DMS79 treated with DMSO at 0.1 percent for 48 hours (cell line): ENCODE measurements at regions not wholly inside any gene's neighbourhood (a gene's known extent, or its start where the extent isn't known, plus 50 kb on each side); places are given as distances from the start of the nearest gene placed in this dataset.

Experiments
- DNase-seq: peaks from one replicate; lab custom pipeline; 2025; lab: John Stamatoyannopoulos, UW

GRCh38 chr1:191152776-191153175, 675.1 kb upstream of the BRINP3 start:
- no peak for DNase-seq

DNA sequence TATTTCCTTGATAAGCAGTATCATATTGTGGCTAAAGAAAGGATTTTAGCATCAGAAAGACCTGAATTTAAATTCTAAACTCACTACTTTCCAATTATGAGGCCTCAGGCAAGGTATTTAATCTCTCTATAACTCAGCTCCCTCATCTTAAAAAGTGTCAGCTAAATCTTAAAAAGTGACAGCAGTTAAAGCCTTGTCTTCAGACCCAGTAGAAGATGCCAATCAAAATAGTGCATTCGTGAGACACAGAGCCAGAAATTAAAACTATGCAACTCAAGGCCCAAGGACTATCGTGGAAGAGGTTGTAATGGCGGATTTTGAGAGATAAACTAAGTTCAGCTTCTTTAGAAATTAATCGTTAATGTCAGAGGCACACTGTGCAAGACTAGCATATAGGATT, 677.5 kb upstream of the BRINP3 start:
- no peak for DNase-seq

DNA sequence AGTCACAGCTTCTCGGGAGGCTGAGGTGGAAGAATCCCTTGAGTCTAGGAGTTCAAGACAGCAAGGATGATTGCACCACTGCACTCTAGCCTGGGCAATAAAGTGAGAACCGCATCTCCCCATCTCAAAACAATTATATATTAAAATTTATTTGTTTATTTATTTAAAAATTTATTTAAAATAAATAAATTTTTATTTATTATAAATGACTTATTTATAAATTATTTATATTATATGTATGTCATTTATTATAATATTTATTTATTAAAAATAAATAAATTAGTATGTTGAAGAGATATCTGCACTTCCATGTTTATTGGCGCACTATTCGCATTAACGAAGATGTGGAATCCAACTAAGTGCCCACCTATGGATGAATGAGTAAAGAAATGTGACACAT, 683.2 kb upstream of the BRINP3 start:
- no peak for DNase-seq

DNA sequence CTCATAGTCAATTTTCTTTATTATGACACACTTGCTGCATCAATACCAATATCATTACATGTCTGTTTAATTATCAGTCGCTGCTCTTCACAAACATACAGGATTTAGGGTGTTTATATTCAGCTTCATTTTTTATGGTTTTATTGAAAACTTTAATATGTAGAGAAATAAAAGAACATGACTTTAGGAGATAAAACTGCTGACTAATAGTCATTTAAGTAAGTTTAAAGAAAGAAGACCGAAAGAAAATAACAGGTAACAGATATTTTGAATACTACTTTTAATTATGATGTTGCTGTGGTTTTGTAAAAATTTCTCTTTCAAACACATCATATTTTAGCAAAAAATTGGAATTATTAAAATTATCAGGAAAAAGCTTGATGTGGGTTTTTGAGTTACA, 685.1 kb upstream of the BRINP3 start:
- DNase-seq = no peak

GRCh38 chr1:191163621-191164020, 686.0 kb upstream of the BRINP3 start:
- DNase-seq = no peak

DNA sequence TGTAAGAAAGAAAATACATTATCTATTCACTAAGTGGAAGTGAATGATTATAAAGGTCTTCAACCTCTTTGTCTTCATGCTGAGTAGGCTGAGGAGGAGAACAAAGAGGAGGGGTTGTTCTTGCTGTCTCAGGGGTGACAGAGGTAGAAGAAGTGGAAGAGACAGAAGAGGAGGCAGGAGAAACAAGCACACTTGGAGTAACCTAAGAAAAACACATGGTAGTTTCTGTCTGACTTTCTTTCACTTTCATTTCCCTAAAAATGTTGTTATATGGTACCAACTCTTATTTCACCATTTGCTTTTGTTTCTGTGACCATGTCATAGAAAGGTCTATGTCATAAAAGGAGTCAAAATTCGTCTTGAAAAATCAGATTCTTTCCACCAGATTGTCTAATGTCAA, 696.6 kb upstream of the BRINP3 start:
- no peak for DNase-seq

DNA sequence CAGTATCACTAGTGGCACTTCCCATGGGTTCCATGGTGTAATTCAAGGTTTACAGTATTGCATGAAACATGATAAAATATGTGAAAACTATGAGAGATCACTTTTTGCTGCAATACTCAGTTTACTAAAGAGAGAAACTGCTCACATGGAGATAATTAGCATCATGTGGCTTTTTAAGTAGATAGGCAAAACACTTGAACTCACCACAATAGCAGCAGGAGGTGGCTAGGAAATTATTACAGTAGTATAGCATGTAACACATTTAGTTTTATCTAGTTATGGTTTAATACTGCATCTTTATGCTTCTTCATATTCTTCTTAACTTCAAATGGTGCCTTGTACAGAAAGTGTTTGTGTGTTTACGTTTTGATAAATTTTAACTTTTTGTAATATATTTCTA, 698.5 kb upstream of the BRINP3 start:
- no peak for DNase-seq

DNA sequence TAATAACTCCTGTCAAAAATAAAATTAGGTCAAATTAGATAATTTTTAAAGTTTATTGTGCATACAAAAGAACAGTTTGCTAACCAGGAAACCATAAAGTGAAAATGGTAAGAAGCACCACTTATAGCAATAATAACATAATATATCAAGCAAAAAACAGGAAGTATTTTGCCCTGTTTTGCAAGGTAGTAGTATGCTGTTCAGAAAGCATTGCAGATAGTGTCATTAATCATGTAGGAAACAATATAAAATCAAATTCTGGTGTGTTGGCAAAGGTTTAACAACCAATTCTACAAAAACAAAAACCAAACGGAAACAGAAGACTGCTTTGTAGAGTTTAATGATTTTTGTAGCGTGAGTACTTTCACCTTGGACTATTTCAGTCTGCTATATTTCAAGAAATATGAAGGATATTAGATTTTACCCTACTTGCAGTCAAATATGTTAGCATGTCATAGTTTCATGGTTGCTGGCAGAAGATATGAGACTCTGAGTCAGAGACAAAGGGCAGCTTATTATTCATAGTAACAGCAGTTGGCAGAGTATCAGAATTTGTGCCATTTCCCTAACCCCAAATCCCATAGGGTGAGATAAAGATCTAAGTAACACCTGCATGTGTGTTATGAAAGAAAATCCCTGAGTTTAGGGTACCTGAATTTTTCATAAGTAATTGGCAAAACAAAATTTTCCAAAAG, 729.0 kb upstream of the BRINP3 start:
- DNase-seq = no peak

GRCh38 chr1:191222206-191222605, 744.5 kb upstream of the BRINP3 start:
- no peak for DNase-seq

DNA sequence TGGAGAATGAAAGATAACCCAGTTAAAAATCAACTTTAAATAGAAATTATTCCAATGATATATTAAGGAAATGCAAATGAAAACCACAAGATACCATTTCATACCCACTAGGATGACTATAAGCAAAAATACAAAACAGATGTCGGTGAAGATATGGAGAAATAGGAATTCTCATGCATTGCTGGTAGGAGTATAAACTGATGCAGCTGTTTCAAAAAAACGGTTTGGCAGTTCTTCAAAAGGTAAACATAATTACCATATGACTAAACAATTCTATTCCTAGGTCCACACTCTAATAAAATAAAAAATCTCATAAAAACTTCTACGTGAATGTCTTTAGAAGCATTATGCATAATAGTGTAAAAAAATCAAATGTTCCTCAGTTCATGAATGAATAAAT, 763.3 kb upstream of the BRINP3 start:
- DNase-seq = no peak

DNA sequence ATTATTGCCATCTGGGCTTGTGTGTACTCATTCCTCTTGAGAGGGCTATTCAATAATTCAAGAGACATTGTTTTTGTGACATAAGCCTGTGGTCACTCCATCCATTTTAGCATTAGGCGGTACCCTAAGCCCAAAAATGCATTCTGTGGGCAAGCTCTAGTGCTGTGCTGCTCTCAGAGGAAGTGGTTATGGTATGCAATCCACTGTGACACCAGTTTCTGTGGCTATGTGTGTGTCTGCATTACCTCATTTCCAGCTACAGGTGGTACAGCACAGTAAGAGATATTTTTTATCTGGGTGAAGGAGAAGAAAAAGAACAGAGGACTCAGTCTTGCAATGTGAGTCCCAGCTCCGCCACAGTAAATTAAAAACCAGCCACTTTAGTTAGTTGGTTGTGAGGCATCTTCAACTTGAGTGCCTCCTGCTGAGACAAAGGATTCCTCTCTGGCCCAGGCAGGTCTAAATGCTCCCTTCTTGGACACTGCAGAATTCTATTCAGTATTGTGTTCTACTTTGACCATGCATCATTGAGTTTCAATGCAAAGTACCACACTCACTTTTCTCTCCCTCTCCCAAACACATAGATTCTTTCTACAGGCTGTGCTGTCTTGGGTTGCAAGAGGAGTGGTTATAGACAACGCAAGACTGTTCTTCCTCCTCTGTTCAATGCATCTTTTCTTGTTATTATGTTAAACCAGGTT, 777.8 kb upstream of the BRINP3 start:
- no peak for DNase-seq

DNA sequence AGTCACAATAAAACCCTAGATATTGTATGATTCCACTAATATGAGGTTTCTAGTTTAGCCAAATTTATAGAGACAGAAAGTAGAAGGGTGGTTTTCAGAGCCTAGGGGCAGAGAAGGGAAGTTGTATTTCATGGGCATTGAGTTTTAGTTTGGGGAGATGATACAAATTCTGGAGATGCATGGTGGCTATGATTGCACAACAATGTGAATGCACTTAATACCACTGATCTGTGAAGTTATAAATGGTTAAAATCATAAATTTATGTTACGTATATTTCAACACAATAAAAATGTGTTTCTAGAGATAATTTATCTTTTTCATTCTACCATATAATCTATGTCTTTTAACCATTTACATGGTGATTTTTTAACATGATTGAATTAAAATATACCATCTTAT, 779.3 kb upstream of the BRINP3 start:
- no peak for DNase-seq

DNA sequence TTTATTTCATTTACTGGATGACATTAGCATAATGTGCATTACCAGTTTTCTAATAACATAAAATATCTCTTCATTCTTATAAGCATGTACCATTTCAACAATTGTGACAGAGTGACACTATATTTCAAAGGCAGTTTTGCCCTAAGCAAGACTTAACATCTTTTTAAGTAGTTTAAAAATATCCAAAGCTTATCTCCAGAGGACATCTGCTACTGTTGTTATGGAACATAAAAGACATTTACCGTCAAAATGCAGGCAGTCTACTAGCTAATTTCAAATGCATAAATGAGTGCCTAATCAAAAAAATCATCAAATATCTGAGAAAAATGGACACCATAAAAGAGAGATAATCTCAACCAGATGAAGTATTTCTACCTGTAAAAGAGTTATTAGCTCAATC, 782.4 kb upstream of the BRINP3 start:
- DNase-seq = no peak

DNA sequence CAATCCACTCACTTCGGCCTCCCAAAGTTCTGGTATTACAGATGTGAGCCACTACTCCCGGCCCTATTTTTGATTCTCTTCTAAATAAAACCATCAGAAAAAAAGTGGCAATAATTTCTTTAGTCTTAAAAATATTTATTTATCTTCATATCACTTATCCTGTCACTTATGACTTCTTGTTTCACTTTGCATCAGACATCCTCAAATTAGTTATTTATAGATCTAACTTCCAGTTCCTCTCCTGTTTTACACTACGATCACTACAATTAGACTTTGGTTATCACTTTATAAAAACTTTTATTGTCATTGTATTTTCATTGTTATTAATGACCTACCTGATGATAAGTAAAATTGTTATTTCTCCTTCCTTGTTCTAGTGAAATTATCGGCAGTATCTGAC, 783.4 kb upstream of the BRINP3 start:
- no peak for DNase-seq

GRCh38 chr1:191279266-191279800, 801.7 kb upstream of the BRINP3 start:
- DNase-seq = no peak

DNA sequence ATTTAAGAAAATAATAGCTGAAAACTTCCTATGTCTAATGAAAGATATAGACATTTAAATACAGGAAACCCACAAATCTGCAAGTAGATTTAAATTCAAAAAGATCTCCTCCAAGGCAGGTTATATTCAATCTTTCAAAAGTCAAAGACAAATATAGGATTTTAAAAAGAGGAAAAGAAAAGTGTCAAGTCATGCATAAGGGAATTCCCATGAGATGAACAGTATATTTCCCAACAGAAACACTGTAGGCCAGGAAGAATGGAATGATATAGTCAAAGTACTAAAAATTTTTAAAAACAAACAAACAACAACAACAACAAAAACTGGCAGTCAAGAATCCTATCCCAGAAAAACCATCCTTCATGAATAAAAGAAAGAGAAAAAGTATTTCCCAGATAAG, 806.5 kb upstream of the BRINP3 start:
- no peak for DNase-seq

DNA sequence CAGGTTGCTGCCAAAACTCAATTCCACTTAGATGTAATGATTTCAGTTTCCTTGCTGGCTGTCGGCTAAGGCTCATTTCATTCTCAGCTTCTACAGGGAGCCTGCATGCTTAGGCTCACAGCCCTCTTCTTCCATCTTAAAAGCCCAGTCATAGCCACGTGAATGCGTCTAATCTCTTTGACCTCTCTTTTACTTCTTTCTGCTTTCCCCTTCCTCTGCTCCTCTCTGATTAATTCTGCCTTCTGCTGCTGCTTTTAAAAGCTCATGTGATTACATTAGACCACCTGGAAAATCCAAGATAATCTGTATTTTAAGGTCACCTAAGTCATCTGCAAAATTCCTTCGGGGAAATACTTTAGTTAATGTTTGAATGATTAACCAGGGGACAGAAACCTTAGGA, 812.8 kb upstream of the BRINP3 start:
- DNase-seq = no peak

DNA sequence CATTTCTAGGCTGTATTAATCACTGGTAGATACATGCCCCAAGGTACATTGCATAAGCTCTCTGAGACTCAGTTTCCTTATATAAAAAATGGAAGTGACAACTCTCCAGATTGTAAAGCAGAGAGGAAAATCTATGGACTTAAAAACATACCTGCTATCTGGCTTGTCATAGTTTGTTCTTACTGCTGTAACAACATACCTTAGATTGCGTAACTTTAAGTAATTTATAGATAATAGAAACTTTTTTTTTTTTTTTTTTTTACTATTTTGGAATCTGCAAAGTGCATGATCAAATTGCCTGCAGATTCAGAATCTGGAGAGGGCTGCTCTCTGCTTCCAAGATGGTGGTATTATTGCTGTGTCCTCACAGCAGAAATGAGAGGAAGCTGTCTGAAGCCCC, 827.7 kb upstream of the BRINP3 start:
- no peak for DNase-seq

GRCh38 chr1:191306916-191307315, 829.3 kb upstream of the BRINP3 start:
- no peak for DNase-seq

DNA sequence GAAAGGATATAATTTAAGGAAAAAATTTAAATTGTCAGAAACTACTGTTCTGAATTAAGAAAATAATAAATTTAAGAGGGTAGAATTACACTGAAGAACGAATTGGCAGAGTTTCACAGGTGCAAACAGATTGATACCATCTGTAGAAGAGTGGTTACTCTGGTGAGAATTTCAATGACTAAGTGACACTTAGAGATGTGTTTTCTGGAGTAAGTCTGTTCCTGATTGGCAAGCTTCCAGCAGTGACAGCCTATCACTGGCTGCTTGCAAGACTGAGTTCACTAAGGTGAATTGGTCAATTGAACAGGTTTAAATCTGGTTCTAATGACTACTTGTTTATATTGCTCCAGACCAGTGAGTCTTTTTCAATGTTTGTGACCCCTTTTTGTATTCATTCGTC, 838.2 kb upstream of the RGS18 start:
- no peak for DNase-seq

GRCh38 chr1:191327868-191328267, 830.4 kb upstream of the RGS18 start:
- DNase-seq = no peak

DNA sequence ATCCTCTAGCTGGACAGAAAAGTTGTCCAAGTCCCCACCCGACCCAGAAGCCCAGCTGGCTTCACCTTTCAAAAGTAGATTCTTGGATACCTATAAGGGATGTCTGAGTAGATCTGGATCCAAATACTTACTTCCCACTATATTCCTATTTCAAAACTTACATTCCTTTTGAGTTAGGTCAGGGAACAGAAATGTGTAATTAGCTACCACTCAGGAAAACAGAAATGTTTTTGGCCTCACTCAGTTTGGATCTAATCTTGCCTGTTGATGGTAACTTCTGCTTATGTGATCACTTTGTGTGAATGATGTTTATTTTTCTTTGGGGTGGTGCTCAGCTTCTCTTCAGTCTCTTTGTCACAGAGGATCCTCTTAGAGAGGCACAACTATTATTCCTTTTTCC, 814.4 kb upstream of the RGS18 start:
- no peak for DNase-seq

DNA sequence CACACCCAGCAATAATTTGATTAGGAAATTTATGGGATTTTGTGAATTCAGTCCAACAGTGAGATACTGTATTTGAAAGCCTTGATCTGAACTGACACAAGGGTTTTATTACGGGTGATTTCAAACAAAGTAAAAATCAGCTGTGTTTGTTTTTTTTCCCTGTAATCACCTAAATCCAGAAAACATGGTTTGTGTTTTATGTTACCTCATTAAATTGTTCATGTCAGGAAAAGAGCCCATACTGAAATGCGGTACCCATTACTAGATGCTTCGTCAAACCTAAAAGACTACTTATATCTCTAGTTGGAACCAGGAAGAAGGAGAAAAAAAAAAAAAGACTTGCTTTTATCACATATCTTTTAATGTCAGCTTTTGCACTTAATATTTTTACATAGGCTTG, 811.9 kb upstream of the RGS18 start:
- no peak for DNase-seq

DNA sequence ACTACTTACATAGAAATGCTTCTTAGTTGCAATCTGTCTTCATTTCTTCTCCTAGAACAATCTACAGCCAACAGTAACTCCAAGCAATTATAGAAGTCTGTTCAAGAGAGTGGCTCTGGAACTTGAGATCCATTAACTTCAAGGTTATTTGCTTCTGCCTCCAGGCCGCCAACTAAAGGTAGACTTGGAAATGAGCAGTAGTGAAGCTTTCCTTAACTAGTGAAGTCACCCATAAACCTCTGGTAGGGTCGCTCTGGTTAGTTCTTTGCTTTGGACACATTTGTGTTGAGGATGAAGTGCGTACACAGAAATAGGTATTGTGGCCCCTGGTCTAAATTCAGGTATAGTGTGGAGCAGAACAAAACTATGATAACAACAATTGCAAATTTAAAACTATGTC, 809.9 kb upstream of the RGS18 start:
- DNase-seq = no peak
